PFSK-1 (cell line): ENCODE measurements at regions not wholly inside any gene's neighbourhood (a gene's known extent, or its start where the extent isn't known, plus 50 kb on each side); places are given as distances from the start of the nearest gene placed in this dataset.

ENCODE experiments used
- SIN3A ChIP-seq: IDR thresholded peaks from 2 replicates; pipeline ENCODE4 v1.6.1; 2012; ENCODE audit warnings: mild to moderate bottlenecking, low read length, moderate library complexity, borderline replicate concordance; ENCODE audit not compliant: insufficient read depth
- TAF1 ChIP-seq: IDR thresholded peaks from 2 replicates; pipeline ENCODE4 v1.6.1; 2012; ENCODE audit warnings: low read length, control low read depth, borderline replicate concordance; ENCODE audit not compliant: insufficient read depth

DNA sequence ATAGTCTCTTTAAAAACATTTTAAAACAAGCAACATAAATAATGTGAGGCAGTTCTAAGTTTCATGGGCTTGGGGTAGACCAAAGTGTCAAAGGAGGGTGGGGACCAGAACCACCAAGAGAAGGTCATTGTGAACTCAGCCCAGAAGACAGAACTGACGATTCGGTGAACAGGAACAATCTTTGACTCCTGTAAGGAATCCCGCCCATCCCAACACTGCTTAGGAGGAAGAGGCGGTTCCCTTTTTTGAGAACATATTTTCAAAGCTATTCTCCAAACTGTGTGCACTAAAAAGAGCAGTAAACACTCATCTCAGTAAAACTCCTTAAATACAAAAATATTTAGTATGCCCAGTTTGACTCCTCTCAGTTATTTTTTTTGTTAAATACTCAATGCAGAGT is 176.5 kb upstream of the TLE4 start:
- TF ChIP-seq SIN3A, result no peak
- no peak for TF ChIP-seq TAF1
